ENCODE measurements at regions not wholly inside any gene's neighbourhood (a gene's known extent, or its start where the extent isn't known, plus 50 kb on each side); places are given as distances from the start of the nearest gene placed in this dataset.

- H3K4me2 ChIP-seq (ENCODE audit: low read length, poor library complexity, severe bottlenecking): no peak overlapping the region
- peak overlapping the region in 1 of 2 experiments; percentile 71 for H3K14ac ChIP-seq (ENCODE audit: low read length in 2 of 2)
- DNase-seq: no peak
Measured at GRCh38 chr3:189109145-189109544, 62.6 kb upstream of the TPRG1 start.

GRCh38 chr3:189117087-189117486 is 54.7 kb upstream of the TPRG1 start:
- Histone ChIP-seq H3K36me3 (ENCODE audit: control insufficient read depth in 1 of 2, insufficient read depth in 2 of 2, low read depth in 1 of 2, low read length in 2 of 2) (no peaks in the 10 kb centered on the region), H3K23ac (ENCODE audit: low read length in 2 of 2) (no peak overlapping the region), H4K91ac (ENCODE audit: low read length) (no peak overlapping the region), H3K9me3 (ENCODE audit: control insufficient read depth, low read length) (peaks cover under 1% of the 10 kb centered on the region), H2BK12ac (ENCODE audit: low read length in 2 of 2) (no peak overlapping the region), H2BK120ac (ENCODE audit: low read depth, low read length) (no peak overlapping the region), H2BK15ac (ENCODE audit: low read depth, poor library complexity, severe bottlenecking) (no peak overlapping the region), H3K4me2 (ENCODE audit: low read length, poor library complexity, severe bottlenecking) (no peak overlapping the region), H2AFZ (ENCODE audit: low read depth, low read length) (no peak overlapping the region), H3K9ac (ENCODE audit: low read length) (no peak overlapping the region), H3K4ac (ENCODE audit: low read depth in 1 of 2, low read length in 2 of 2) (no peak overlapping the region), H3K79me1 (replicated peaks; ENCODE audit: low read length, poor library complexity, severe bottlenecking) (no peaks in the 10 kb centered on the region), H3K4me3 (ENCODE audit: insufficient read depth in 1 of 2, low read depth in 1 of 2, low read length in 2 of 2) (no peak overlapping the region), H2AK5ac (ENCODE audit: low read length, severe bottlenecking) (no peak overlapping the region), H2BK5ac (ENCODE audit: low read depth, low read length, poor library complexity, severe bottlenecking) (no peak overlapping the region), H3K27me3 (ENCODE audit: control insufficient read depth in 1 of 2, insufficient read depth in 1 of 2, low read length in 2 of 2) (no peaks in the 10 kb centered on the region), H3K14ac (ENCODE audit: low read length in 2 of 2) (no peak overlapping the region), H3K18ac (ENCODE audit: low read depth in 1 of 2, low read length in 2 of 2) (no peak overlapping the region), H3K27ac (ENCODE audit: low read length, poor library complexity, severe bottlenecking) (no peak overlapping the region), H3K4me1 (ENCODE audit: control insufficient read depth, insufficient read depth, low read depth, low read length) (no peaks in the 10 kb centered on the region), H4K8ac (ENCODE audit: low read length) (no peak overlapping the region)
- no peak for DNase-seq
- 60% methylated on average over 1 of the region's 1 CpG for WGBS

More at GRCh38 chr3:189109145-189109544, 62.6 kb upstream of the TPRG1 start:
- Histone ChIP-seq H2BK15ac (ENCODE audit: low read depth, poor library complexity, severe bottlenecking) (no peak overlapping the region), H3K18ac (ENCODE audit: low read depth in 1 of 2, low read length in 2 of 2) (no peak overlapping the region), H4K91ac (ENCODE audit: low read length) (no peak overlapping the region), H3K4me3 (ENCODE audit: insufficient read depth in 1 of 2, low read depth in 1 of 2, low read length in 2 of 2) (no peak overlapping the region), H3K9ac (ENCODE audit: low read length) (no peak overlapping the region), H3K4ac (ENCODE audit: low read depth in 1 of 2, low read length in 2 of 2) (no peak overlapping the region), H3K27me3 (ENCODE audit: control insufficient read depth in 1 of 2, insufficient read depth in 1 of 2, low read length in 2 of 2) (peaks cover 0 to 8% of the 10 kb centered on the region in 2 experiments), H3K9me3 (ENCODE audit: control insufficient read depth, low read length) (peaks cover 9% of the 10 kb centered on the region), H3K27ac (ENCODE audit: low read length, poor library complexity, severe bottlenecking) (no peak overlapping the region), H2BK5ac (ENCODE audit: low read depth, low read length, poor library complexity, severe bottlenecking) (no peak overlapping the region), H3K4me1 (ENCODE audit: control insufficient read depth, insufficient read depth, low read depth, low read length) (no peaks in the 10 kb centered on the region), H3K23ac (ENCODE audit: low read length in 2 of 2) (no peak overlapping the region), H2AFZ (ENCODE audit: low read depth, low read length) (no peak overlapping the region), H2BK12ac (ENCODE audit: low read length in 2 of 2) (no peak overlapping the region), H3K36me3 (ENCODE audit: control insufficient read depth in 1 of 2, insufficient read depth in 2 of 2, low read depth in 1 of 2, low read length in 2 of 2) (no peaks in the 10 kb centered on the region), H2AK5ac (ENCODE audit: low read length, severe bottlenecking) (no peak overlapping the region), H4K8ac (ENCODE audit: low read length) (no peak overlapping the region), H2BK120ac (ENCODE audit: low read depth, low read length) (no peak overlapping the region), H3K79me1 (replicated peaks; ENCODE audit: low read length, poor library complexity, severe bottlenecking) (no peaks in the 10 kb centered on the region)
- 87% methylated on average over 8 of the region's 8 CpGs for WGBS

GRCh38 chr3:189118896-189119295 is 52.9 kb upstream of the TPRG1 start:
- Histone ChIP-seq H3K18ac (ENCODE audit: low read depth in 1 of 2, low read length in 2 of 2) (no peak overlapping the region), H2BK15ac (ENCODE audit: low read depth, poor library complexity, severe bottlenecking) (no peak overlapping the region), H2BK5ac (ENCODE audit: low read depth, low read length, poor library complexity, severe bottlenecking) (no peak overlapping the region), H2AK5ac (ENCODE audit: low read length, severe bottlenecking) (no peak overlapping the region), H3K27ac (ENCODE audit: low read length, poor library complexity, severe bottlenecking) (no peak overlapping the region), H3K4me3 (ENCODE audit: insufficient read depth in 1 of 2, low read depth in 1 of 2, low read length in 2 of 2) (no peak overlapping the region), H3K4me2 (ENCODE audit: low read length, poor library complexity, severe bottlenecking) (no peak overlapping the region), H2AFZ (ENCODE audit: low read depth, low read length) (no peak overlapping the region), H2BK12ac (ENCODE audit: low read length in 2 of 2) (no peak overlapping the region), H3K36me3 (ENCODE audit: control insufficient read depth in 1 of 2, insufficient read depth in 2 of 2, low read depth in 1 of 2, low read length in 2 of 2) (no peaks in the 10 kb centered on the region), H3K14ac (ENCODE audit: low read length in 2 of 2) (no peak overlapping the region), H4K91ac (ENCODE audit: low read length) (no peak overlapping the region), H3K4ac (ENCODE audit: low read depth in 1 of 2, low read length in 2 of 2) (no peak overlapping the region), H3K27me3 (ENCODE audit: control insufficient read depth in 1 of 2, insufficient read depth in 1 of 2, low read length in 2 of 2) (no peaks in the 10 kb centered on the region), H3K23ac (ENCODE audit: low read length in 2 of 2) (no peak overlapping the region), H3K9ac (ENCODE audit: low read length) (no peak overlapping the region), H3K9me3 (ENCODE audit: control insufficient read depth, low read length) (no peaks in the 10 kb centered on the region), H3K4me1 (ENCODE audit: control insufficient read depth, insufficient read depth, low read depth, low read length) (no peaks in the 10 kb centered on the region), H3K79me1 (replicated peaks; ENCODE audit: low read length, poor library complexity, severe bottlenecking) (no peaks in the 10 kb centered on the region), H2BK120ac (ENCODE audit: low read depth, low read length) (no peak overlapping the region), H4K8ac (ENCODE audit: low read length) (no peak overlapping the region)
- DNase-seq: no peak
- 75% methylated on average over 1 of the region's 1 CpG for WGBS

GRCh38 chr3:189119950-189120349 is 51.8 kb upstream of the TPRG1 start:
- 100% methylated on average over 1 of the region's 3 CpGs for WGBS
- H3K36me3 ChIP-seq (ENCODE audit: control insufficient read depth in 1 of 2, insufficient read depth in 2 of 2, low read depth in 1 of 2, low read length in 2 of 2): no peaks in the 10 kb centered on the region
- no peak overlapping the region for H3K14ac ChIP-seq (ENCODE audit: low read length in 2 of 2)
- H3K4me2 ChIP-seq (ENCODE audit: low read length, poor library complexity, severe bottlenecking): no peak overlapping the region
- H3K18ac ChIP-seq (ENCODE audit: low read depth in 1 of 2, low read length in 2 of 2): no peak overlapping the region
- H2BK12ac ChIP-seq (ENCODE audit: low read length in 2 of 2): no peak overlapping the region
- H3K4me1 ChIP-seq (ENCODE audit: control insufficient read depth, insufficient read depth, low read depth, low read length): no peaks in the 10 kb centered on the region
- H3K4ac ChIP-seq (ENCODE audit: low read depth in 1 of 2, low read length in 2 of 2): no peak overlapping the region
- no peak overlapping the region for H4K8ac ChIP-seq (ENCODE audit: low read length)
- no peak overlapping the region for H2BK5ac ChIP-seq (ENCODE audit: low read depth, low read length, poor library complexity, severe bottlenecking)
- H3K23ac ChIP-seq (ENCODE audit: low read length in 2 of 2): no peak overlapping the region
- DNase-seq: no peak
- no peak overlapping the region for H2BK120ac ChIP-seq (ENCODE audit: low read depth, low read length)
- H2AK5ac ChIP-seq (ENCODE audit: low read length, severe bottlenecking): no peak overlapping the region
- no peak overlapping the region for H3K9ac ChIP-seq (ENCODE audit: low read length)
- H3K27ac ChIP-seq (ENCODE audit: low read length, poor library complexity, severe bottlenecking): no peak overlapping the region
- H3K4me3 ChIP-seq (ENCODE audit: insufficient read depth in 1 of 2, low read depth in 1 of 2, low read length in 2 of 2): no peak overlapping the region
- no peak overlapping the region for H2AFZ ChIP-seq (ENCODE audit: low read depth, low read length)
- no peak overlapping the region for H4K91ac ChIP-seq (ENCODE audit: low read length)
- no peaks in the 10 kb centered on the region for H3K79me1 ChIP-seq (replicated peaks; ENCODE audit: low read length, poor library complexity, severe bottlenecking)
- H2BK15ac ChIP-seq (ENCODE audit: low read depth, poor library complexity, severe bottlenecking): no peak overlapping the region
- H3K9me3 ChIP-seq (ENCODE audit: control insufficient read depth, low read length): no peaks in the 10 kb centered on the region
- H3K27me3 ChIP-seq (ENCODE audit: control insufficient read depth in 1 of 2, insufficient read depth in 1 of 2, low read length in 2 of 2): no peaks in the 10 kb centered on the region

Measured in mesenchymal stem cell (in vitro differentiated cells and primary cell).